Liver (tissue), 7 donors: ENCODE measurements at regions not wholly inside any gene's neighbourhood (a gene's known extent, or its start where the extent isn't known, plus 50 kb on each side); places are given as distances from the start of the nearest gene placed in this dataset.
"Not testable (repeated sequence)": the region's sequence is repeated elsewhere in the genome, so short reads cannot be mapped to it uniquely, and the experiment has no call there.

ENCODE experiments used
- DNase-seq: peaks from one replicate; pipeline ENCODE4 v3.0.0-alpha.2; 2017; ENCODE audit warnings: low spot score
- H3K27ac ChIP-seq, 2 donors: one replicate each; pipeline ENCODE4 v1.7.0; 2013; ENCODE audit warnings: inconsistent platforms in 2 of 2, low read length in 2 of 2, control low read depth in 1 of 2, low read depth in 1 of 2, mild to moderate bottlenecking in 1 of 2
- H3K27me3 ChIP-seq, 4 donors: one replicate each; pipeline versions ENCODE4 v1.6.1 to v1.7.0; 2013; ENCODE audit warnings: low read length in 3 of 4, inconsistent platforms in 1 of 4, mild to moderate bottlenecking in 1 of 4, moderate library complexity in 1 of 4; ENCODE audit not compliant: control insufficient read depth in 4 of 4, insufficient read depth in 4 of 4
- H3K36me3 ChIP-seq, 4 donors: one replicate each; pipeline versions ENCODE4 v1.6.1 to v1.7.0; 2013; ENCODE audit warnings: low read length in 3 of 4, mild to moderate bottlenecking in 3 of 4, low read depth in 1 of 4, moderate library complexity in 1 of 4; ENCODE audit not compliant: control insufficient read depth in 4 of 4, insufficient read depth in 3 of 4
- H3K4me1 ChIP-seq, 4 donors: one replicate each; pipeline versions ENCODE4 v1.6.1 to v1.7.0; 2013; ENCODE audit warnings: low read length in 3 of 4, mild to moderate bottlenecking in 3 of 4, moderate library complexity in 1 of 4; ENCODE audit not compliant: control insufficient read depth in 4 of 4, insufficient read depth in 4 of 4
- H3K4me3 ChIP-seq, 3 donors: one replicate each; pipeline versions ENCODE4 v1.6.1 to v1.7.0; 2013; ENCODE audit warnings: low read length in 3 of 3, control low read depth in 1 of 3, low read depth in 1 of 3, mild to moderate bottlenecking in 1 of 3
- H3K9ac ChIP-seq, 2 donors: one replicate each; pipeline ENCODE4 v1.7.0; 2013; ENCODE audit warnings: low read length in 2 of 2, mild to moderate bottlenecking in 2 of 2, moderate library complexity in 2 of 2, control low read depth in 1 of 2, low read depth in 1 of 2
- H3K9me3 ChIP-seq, 4 donors: one replicate each; pipeline versions ENCODE4 v1.6.1 to v1.7.0; 2013; ENCODE audit warnings: low read length in 3 of 4; ENCODE audit not compliant: control insufficient read depth in 4 of 4
- FOXA1 ChIP-seq: IDR thresholded peaks from 2 replicates; pipeline ENCODE4 v1.6.1; 2016; ENCODE audit warnings: antibody characterized with exemption
- HNF4A ChIP-seq, 2 donors: conservative IDR thresholded peaks; 2 replicates each; pipeline ENCODE4 v1.6.1; 2016; ENCODE audit warnings: antibody characterized with exemption in 2 of 2, mild to moderate bottlenecking in 2 of 2
- HNF4G ChIP-seq: IDR thresholded peaks from 2 replicates; pipeline ENCODE4 v1.6.1; 2016; ENCODE audit warnings: antibody characterized with exemption
- RXRA ChIP-seq, 2 donors: IDR thresholded peaks; 2 replicates each; pipeline ENCODE4 v1.6.1; 2017 to 2018; ENCODE audit warnings: antibody characterized with exemption in 2 of 2, mild to moderate bottlenecking in 1 of 2
- SP1 ChIP-seq: IDR thresholded peaks from 2 replicates; pipeline ENCODE4 v1.6.1; 2018; ENCODE audit warnings: antibody characterized with exemption, mild to moderate bottlenecking
- YY1 ChIP-seq: IDR thresholded peaks from 2 replicates; pipeline ENCODE4 v1.6.1; 2016; ENCODE audit warnings: antibody characterized with exemption, mild to moderate bottlenecking
- WGBS: extraction: QIAGEN DNeasy Blood & Tissue Kit; methylation state at CpG from one replicate; pipeline ENCODE4 v1.1.7; 2013; 5-methylcytosine and 5-hydroxymethylcytosine counted together
- TF ChIP-seq, protein P1 (sequence below): IDR thresholded peaks from 2 replicates; pipeline ENCODE4 v1.6.1; 2016; ENCODE audit warnings: antibody characterized with exemption, mild to moderate bottlenecking
- TF ChIP-seq, protein P2 (sequence below): IDR thresholded peaks from 2 replicates; pipeline ENCODE4 v1.6.1; 2016; ENCODE audit warnings: antibody characterized with exemption
- TF ChIP-seq, protein P3 (sequence below): IDR thresholded peaks from 2 replicates; pipeline ENCODE4 v1.6.1; 2016; ENCODE audit warnings: antibody characterized with exemption
- donor health status: healthy.
- donor health status: healthy.
- donor health status: healthy.
- donor health status: healthy.

DNA sequence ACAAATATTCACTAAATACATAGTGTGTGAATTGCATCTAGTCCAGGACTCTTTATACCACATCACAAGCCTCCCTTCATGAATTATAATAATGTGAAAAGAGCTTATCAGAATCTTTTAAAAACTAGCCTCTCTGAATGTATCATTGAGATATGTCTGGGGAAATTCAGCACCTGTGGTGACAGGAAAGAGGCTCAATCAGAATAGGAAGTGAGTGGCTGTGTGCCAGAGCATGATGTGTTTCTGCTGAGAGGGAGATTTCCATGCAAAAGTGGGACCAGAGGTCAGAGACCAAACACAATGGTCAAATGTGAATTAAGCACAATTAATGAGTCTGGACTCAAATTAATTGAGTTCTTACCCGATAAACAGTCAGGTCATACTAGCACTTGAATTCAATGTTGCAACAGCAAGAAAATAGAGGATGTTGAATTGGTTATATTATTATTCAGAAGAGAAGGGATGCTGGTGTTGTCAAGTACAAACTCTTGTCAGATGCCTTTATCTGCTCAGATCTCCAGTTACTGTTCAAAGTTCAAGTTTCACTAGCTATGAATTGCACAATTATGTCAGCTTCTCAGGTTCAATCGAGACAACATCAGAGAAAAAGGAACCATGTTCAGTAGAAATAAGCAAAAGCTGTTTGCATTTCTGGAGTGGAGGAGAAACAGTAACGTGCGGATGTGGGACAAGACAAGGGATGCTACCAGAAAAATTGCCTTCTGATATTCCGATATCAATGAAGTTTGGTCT is 226.2 kb downstream of the ZNF326 start:
- peaks cover 2 to 8% (median 5%) of the 10 kb centered on the region in 4 donors for H3K4me1 ChIP-seq
- TF ChIP-seq HNF4G = peak; percentile 31
- TF ChIP-seq RXRA (IDR thresholded peaks at IDR 0.05) = peak in 1 of 2 donors; percentile 12
- peak; percentile 72 to 77 for TF ChIP-seq HNF4A (conservative IDR thresholded peaks at IDR 0.05)
- TF ChIP-seq, protein P1, sequence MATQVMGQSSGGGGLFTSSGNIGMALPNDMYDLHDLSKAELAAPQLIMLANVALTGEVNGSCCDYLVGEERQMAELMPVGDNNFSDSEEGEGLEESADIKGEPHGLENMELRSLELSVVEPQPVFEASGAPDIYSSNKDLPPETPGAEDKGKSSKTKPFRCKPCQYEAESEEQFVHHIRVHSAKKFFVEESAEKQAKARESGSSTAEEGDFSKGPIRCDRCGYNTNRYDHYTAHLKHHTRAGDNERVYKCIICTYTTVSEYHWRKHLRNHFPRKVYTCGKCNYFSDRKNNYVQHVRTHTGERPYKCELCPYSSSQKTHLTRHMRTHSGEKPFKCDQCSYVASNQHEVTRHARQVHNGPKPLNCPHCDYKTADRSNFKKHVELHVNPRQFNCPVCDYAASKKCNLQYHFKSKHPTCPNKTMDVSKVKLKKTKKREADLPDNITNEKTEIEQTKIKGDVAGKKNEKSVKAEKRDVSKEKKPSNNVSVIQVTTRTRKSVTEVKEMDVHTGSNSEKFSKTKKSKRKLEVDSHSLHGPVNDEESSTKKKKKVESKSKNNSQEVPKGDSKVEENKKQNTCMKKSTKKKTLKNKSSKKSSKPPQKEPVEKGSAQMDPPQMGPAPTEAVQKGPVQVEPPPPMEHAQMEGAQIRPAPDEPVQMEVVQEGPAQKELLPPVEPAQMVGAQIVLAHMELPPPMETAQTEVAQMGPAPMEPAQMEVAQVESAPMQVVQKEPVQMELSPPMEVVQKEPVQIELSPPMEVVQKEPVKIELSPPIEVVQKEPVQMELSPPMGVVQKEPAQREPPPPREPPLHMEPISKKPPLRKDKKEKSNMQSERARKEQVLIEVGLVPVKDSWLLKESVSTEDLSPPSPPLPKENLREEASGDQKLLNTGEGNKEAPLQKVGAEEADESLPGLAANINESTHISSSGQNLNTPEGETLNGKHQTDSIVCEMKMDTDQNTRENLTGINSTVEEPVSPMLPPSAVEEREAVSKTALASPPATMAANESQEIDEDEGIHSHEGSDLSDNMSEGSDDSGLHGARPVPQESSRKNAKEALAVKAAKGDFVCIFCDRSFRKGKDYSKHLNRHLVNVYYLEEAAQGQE = peak; percentile 61
- no peak for TF ChIP-seq SP1
- H3K9ac ChIP-seq = no peak overlapping the region
- no peaks in the 10 kb centered on the region for H3K27me3 ChIP-seq
- no peak overlapping the region for H3K27ac ChIP-seq
- 49% methylated on average over 5 of the region's 5 CpGs for WGBS
- no peak for DNase-seq
- H3K4me3 ChIP-seq = no peak overlapping the region
- H3K36me3 ChIP-seq = no peaks in the 10 kb centered on the region
- peaks cover 0 to 5% (median 0%) of the 10 kb centered on the region in 4 donors for H3K9me3 ChIP-seq

DNA sequence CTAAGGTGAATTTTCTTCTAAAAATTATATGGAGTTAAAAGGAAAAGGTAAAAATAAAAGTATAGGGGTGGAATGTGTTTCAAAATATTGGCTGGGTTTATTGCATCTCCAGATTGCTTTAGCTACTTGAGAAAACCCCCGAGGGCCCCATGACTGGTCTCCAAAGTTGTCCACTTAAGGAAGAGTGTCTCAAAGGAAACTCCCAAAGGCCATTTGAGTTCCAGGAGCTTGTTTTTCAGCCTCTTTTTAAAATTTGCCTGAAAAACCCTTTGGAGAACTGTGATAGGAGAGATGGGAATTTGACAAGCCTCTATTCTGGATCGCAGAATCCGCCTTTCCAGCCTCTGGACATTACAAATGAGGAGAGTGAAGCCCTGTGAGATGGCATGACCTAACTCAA is 225.6 kb downstream of the ZNF326 start:
- H3K4me1 ChIP-seq = peaks cover 2 to 8% (median 5%) of the 10 kb centered on the region in 4 donors
- H3K9ac ChIP-seq = no peak overlapping the region
- TF ChIP-seq, protein P2, sequence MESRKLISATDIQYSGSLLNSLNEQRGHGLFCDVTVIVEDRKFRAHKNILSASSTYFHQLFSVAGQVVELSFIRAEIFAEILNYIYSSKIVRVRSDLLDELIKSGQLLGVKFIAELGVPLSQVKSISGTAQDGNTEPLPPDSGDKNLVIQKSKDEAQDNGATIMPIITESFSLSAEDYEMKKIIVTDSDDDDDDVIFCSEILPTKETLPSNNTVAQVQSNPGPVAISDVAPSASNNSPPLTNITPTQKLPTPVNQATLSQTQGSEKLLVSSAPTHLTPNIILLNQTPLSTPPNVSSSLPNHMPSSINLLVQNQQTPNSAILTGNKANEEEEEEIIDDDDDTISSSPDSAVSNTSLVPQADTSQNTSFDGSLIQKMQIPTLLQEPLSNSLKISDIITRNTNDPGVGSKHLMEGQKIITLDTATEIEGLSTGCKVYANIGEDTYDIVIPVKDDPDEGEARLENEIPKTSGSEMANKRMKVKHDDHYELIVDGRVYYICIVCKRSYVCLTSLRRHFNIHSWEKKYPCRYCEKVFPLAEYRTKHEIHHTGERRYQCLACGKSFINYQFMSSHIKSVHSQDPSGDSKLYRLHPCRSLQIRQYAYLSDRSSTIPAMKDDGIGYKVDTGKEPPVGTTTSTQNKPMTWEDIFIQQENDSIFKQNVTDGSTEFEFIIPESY = no peak
- TF ChIP-seq RXRA (IDR thresholded peaks at IDR 0.05) = no peak
- no peak for TF ChIP-seq YY1
- TF ChIP-seq, protein P3, sequence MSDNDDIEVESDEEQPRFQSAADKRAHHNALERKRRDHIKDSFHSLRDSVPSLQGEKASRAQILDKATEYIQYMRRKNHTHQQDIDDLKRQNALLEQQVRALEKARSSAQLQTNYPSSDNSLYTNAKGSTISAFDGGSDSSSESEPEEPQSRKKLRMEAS = no peak
- no peak for TF ChIP-seq FOXA1
- TF ChIP-seq, protein P1 = no peak
- peaks cover 0 to 2% (median 0%) of the 10 kb centered on the region in 4 donors for H3K9me3 ChIP-seq
- WGBS = 89% methylated on average over 3 of the region's 3 CpGs
- DNase-seq = no peak
- no peaks in the 10 kb centered on the region for H3K36me3 ChIP-seq
- no peak overlapping the region for H3K4me3 ChIP-seq
- no peaks in the 10 kb centered on the region for H3K27me3 ChIP-seq
- no peak overlapping the region for H3K27ac ChIP-seq

DNA sequence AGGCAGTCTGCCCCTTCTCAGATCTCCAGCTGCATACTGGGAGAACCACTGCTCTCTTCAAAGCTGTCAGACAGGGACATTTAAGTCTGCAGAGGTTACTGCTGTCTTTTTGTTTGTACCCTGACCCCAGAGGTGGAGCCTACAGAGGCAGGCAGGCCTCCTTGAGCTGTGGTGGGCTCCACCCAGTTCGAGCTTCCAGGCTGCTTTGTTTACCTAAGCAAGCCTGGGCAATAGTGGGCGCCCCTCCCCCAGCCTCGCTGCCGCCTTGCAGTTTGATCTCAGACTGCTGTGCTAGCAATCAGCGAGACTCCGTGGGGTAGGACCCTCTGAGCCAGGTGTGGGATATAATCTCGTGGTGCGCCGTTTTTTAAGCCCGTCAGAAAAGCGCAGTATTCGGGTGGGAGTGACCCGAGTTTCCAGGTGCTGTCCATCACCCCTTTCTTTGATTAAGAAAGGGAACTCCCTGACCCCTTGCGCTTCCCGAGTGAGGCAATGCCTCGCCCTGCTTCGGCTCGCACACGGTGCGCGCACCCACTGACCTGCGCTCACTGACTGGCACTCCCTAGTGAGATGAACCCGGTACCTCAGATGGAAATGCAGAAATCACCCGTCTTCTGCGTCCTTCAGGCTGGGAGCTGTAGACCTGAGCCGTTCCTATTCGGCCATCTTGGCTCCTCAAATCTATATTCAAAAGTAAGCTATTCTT is 224.4 kb downstream of the ZNF326 start:
- not testable (repeated sequence) for H3K27me3 ChIP-seq, H3K36me3 ChIP-seq, H3K9me3 ChIP-seq, H3K4me1 ChIP-seq, H3K4me3 ChIP-seq, H3K27ac ChIP-seq, H3K9ac ChIP-seq, DNase-seq
- 61% methylated on average over 27 of the region's 27 CpGs for WGBS
